Panc1 (cell line): ENCODE measurements at regions not wholly inside any gene's neighbourhood (a gene's known extent, or its start where the extent isn't known, plus 50 kb on each side); places are given as distances from the start of the nearest gene placed in this dataset.

ENCODE experiments used
- CTCF ChIP-seq: fragments of 450-650 bp; IDR thresholded peaks from 2 replicates; pipeline ENCODE4 v1.5.1; 2017; ENCODE audit warnings: mild to moderate bottlenecking
- POLR2AphosphoS5 ChIP-seq: IDR thresholded peaks from 2 replicates; pipeline ENCODE4 v1.6.1; 2012; ENCODE audit warnings: mild to moderate bottlenecking, low read depth, low read length, moderate library complexity
- TCF7L2 ChIP-seq: IDR thresholded peaks from 2 replicates; pipeline ENCODE4 v1.6.1; 2011; ENCODE audit warnings: mild to moderate bottlenecking, low read depth, low read length, inconsistent platforms

- TF ChIP-seq CTCF: no peak
- TF ChIP-seq TCF7L2: no peak
- no peak for TF ChIP-seq POLR2AphosphoS5
These were observed 158.1 kb downstream of the EFNB2 start for GRCh38 chr13:106377341-106377740.
